HFFc6 (cell line): ENCODE measurements at regions not wholly inside any gene's neighbourhood (a gene's known extent, or its start where the extent isn't known, plus 50 kb on each side); places are given as distances from the start of the nearest gene placed in this dataset.

ENCODE experiments used
- DNase-seq: peaks from one replicate; pipeline ENCODE4 v3.0.0-alpha.2; 2018
- H3K27ac Mint-ChIP-seq: 2 replicates; pipeline ENCODE4 v1.8.0; 2020; ENCODE audit warnings: mild to moderate bottlenecking, mixed read lengths
- H3K27me3 Mint-ChIP-seq: 2 replicates; pipeline ENCODE4 v1.8.0; 2021; ENCODE audit warnings: mild to moderate bottlenecking, moderate library complexity, mixed read lengths; ENCODE audit not compliant: insufficient read depth
- H3K36me3 Mint-ChIP-seq: 2 replicates; pipeline ENCODE4 v1.8.0; 2021; ENCODE audit warnings: low read depth, mixed read lengths
- H3K4me1 Mint-ChIP-seq: 2 replicates; pipeline ENCODE4 v1.8.0; 2020; ENCODE audit warnings: low read depth, mixed read lengths
- H3K4me3 Mint-ChIP-seq: 2 replicates; pipeline ENCODE4 v1.8.0; 2020; ENCODE audit warnings: mild to moderate bottlenecking, moderate library complexity, mixed read lengths
- H3K9me3 Mint-ChIP-seq: 2 replicates; pipeline ENCODE4 v1.8.0; 2020; ENCODE audit warnings: mild to moderate bottlenecking, mixed read lengths
- TF ChIP-seq, protein P1 (sequence below): fragments of 200-600 bp; sonication (generic); IDR thresholded peaks from 2 replicates; pipeline ENCODE4 v1.5.0; 2021; ENCODE audit warnings: antibody characterized with exemption, mild to moderate bottlenecking

DNA sequence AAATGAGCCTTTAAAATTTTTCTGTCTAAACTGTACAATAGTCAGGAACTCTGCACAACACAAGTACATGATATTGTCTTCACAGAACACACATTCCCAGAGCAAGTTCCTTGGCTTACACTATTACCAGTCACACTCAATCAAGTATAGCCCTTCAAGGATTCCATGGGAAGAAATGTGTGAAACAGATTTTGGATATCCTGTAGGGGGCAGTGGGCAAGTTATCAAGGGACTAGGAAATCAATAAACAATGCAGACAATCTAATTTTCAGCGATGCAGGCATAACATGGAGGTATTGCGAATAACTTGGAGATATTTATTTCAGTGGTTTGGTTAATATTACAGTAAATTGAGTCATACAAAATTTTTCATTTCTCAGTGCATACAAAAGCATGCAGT is 1171.5 kb upstream of the NUDT12 start:
- TF ChIP-seq, protein P1, sequence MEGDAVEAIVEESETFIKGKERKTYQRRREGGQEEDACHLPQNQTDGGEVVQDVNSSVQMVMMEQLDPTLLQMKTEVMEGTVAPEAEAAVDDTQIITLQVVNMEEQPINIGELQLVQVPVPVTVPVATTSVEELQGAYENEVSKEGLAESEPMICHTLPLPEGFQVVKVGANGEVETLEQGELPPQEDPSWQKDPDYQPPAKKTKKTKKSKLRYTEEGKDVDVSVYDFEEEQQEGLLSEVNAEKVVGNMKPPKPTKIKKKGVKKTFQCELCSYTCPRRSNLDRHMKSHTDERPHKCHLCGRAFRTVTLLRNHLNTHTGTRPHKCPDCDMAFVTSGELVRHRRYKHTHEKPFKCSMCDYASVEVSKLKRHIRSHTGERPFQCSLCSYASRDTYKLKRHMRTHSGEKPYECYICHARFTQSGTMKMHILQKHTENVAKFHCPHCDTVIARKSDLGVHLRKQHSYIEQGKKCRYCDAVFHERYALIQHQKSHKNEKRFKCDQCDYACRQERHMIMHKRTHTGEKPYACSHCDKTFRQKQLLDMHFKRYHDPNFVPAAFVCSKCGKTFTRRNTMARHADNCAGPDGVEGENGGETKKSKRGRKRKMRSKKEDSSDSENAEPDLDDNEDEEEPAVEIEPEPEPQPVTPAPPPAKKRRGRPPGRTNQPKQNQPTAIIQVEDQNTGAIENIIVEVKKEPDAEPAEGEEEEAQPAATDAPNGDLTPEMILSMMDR: no peak
- Mint-ChIP-seq H3K27me3 (no peaks in the 10 kb centered on the region), H3K4me1 (no peaks in the 10 kb centered on the region), H3K9me3 (peaks cover 39% of the 10 kb centered on the region), H3K27ac (no peak overlapping the region), H3K36me3 (no peaks in the 10 kb centered on the region), H3K4me3 (no peak overlapping the region)
- DNase-seq: no peak

DNA sequence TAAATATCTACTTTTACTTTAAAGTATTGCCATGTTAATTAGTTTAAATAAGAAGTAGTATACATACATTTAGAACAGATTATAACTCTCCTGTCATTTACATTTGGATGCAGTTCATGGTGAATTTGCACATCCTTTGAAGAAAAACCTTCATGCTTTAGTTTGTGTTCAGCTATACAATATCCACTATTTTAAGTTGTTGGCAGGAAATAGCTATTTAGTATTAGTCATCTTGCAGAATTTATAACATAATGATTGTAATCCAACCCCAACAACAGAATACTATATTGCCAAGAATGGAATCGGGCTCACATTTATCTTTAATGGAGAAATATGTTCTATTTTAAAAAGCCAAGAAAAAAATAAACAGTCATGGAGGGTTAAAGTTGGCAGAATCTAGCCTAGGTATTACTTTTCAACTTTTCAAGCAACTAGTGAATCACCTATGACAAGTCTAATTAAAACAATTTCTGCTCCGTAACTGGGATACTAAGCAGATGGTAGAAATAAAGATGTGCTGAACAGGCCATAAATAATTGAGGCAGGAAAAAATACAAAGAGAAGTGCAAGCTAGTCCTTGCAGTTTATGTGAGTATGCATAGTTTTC is 1170.6 kb upstream of the NUDT12 start:
- TF ChIP-seq, protein P1: no peak
- Mint-ChIP-seq H3K27ac (no peak overlapping the region), H3K4me1 (no peaks in the 10 kb centered on the region)

DNA sequence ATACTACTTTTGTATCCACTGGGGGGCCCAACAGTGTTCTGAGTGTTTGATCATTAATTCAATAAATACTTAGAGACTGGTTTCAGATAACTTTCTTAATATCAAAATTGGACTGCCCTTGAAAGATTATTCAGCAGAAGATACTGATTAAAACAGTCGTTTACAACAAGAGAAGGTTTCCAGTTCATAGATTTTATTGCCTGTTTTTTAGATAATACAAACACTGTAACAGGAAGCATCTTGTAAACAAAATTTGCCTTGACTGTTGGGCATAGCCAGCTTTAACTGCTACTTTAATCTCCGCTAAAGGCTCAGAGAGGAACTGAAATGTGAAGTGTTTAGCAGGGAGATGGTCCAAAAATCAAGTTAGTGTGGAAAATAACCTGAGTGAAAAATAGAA is 1168.7 kb upstream of the NUDT12 start:
- H3K9me3 Mint-ChIP-seq: peaks cover 48% of the 10 kb centered on the region
- H3K27ac Mint-ChIP-seq: no peak overlapping the region
- H3K4me1 Mint-ChIP-seq: no peaks in the 10 kb centered on the region
- H3K27me3 Mint-ChIP-seq: no peaks in the 10 kb centered on the region
- H3K36me3 Mint-ChIP-seq: no peaks in the 10 kb centered on the region
- no peak overlapping the region for H3K4me3 Mint-ChIP-seq
- TF ChIP-seq, protein P1: no peak
- DNase-seq: no peak

More for the DNA sequence above, 1170.6 kb upstream of the NUDT12 start:
- no peak for DNase-seq
- no peak overlapping the region for H3K4me3 Mint-ChIP-seq
- H3K9me3 Mint-ChIP-seq: peaks cover 44% of the 10 kb centered on the region
- H3K27me3 Mint-ChIP-seq: no peaks in the 10 kb centered on the region
- no peaks in the 10 kb centered on the region for H3K36me3 Mint-ChIP-seq

DNA sequence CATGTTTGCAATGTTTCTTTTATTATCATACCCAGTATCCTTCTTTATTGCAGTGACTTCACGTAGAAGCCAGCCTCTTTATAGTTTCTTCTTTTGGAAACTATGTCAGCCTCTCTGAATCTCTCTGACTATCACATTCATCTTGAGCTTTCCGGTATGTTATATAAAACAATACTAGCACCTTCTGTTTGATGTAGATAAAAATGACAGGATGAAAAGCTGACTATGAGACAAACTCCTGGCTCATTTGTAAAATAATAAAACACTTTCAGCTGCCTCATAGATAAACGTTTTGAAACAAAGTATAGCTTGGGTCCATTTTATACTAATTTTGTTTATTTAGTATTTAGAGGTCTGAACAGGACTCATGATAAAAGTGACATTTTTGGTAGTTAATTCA is 1145.4 kb upstream of the NUDT12 start:
- no peaks in the 10 kb centered on the region; the same call in 1 of the 2 replicates for H3K27me3 Mint-ChIP-seq
- no peak for DNase-seq
- TF ChIP-seq, protein P1: no peak
- no peaks in the 10 kb centered on the region for H3K4me1 Mint-ChIP-seq
- H3K4me3 Mint-ChIP-seq: no peak overlapping the region
- peaks cover 40% of the 10 kb centered on the region for H3K9me3 Mint-ChIP-seq
- no peaks in the 10 kb centered on the region for H3K36me3 Mint-ChIP-seq
- no peak overlapping the region for H3K27ac Mint-ChIP-seq

DNA sequence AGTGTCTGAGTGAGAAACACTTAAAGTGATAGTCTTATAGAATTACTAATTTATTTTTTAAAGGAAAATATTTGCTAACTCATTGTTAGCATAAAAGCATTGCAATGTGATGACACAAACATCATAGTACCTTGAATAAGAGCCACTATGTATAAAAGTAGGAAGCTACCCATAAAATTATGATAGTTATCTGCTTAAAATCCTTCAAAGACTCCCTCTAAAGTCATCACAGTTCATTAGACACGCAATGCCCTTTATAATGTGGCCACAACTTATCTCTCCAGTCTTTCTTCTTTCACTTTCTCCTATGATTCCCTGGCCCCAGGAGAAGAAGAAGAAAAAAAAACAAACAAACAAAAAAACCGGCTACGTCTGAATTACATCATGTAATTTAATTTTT is 1144.0 kb upstream of the NUDT12 start:
- TF ChIP-seq, protein P1: no peak
- H3K4me3 Mint-ChIP-seq: no peak overlapping the region
- DNase-seq: no peak
- H3K27me3 Mint-ChIP-seq: no peaks in the 10 kb centered on the region; the same call in 1 of the 2 replicates
- peaks cover 33% of the 10 kb centered on the region for H3K9me3 Mint-ChIP-seq
- no peak overlapping the region for H3K27ac Mint-ChIP-seq
- no peaks in the 10 kb centered on the region for H3K4me1 Mint-ChIP-seq
- H3K36me3 Mint-ChIP-seq: no peaks in the 10 kb centered on the region

DNA sequence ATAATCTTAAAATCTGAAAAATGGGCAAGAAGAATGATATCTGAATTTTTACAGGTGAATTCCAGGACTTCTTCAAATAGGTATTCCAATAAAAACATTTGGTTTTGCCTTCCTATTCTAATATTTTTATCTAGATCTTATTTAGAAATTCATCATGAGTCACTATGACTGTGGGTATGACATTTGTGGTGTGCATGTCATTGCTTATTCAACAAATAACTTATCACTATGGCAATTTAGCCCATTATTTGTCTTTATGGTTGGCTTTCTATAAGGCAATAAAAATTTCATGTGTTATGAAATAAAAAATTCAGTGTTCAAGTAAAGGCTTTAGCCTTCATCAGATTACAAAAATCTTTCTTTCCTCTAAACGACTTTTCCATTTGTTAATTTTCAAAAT is 1139.6 kb upstream of the NUDT12 start:
- TF ChIP-seq, protein P1: no peak
- no peak for DNase-seq

More for the DNA sequence above, 1139.6 kb upstream of the NUDT12 start:
- Mint-ChIP-seq H3K27me3 (no peaks in the 10 kb centered on the region), H3K4me3 (no peak overlapping the region), H3K36me3 (no peaks in the 10 kb centered on the region), H3K27ac (no peak overlapping the region), H3K4me1 (no peaks in the 10 kb centered on the region), H3K9me3 (peaks cover 47% of the 10 kb centered on the region)
